Keratinocyte (primary cell): ENCODE measurements at regions not wholly inside any gene's neighbourhood (a gene's known extent, or its start where the extent isn't known, plus 50 kb on each side); places are given as distances from the start of the nearest gene placed in this dataset.

Experiments
- DNase-seq: peaks from one replicate; pipeline ENCODE4 v3.0.0-alpha.2; 2011; ENCODE audit warnings: low read depth, missing footprints, low spot score
- FAIRE-seq: peaks from 2 replicates; lab custom pipeline; 2011; peaks lifted over from hg19 to GRCh38; lab: Jason Lieb, UNC
- H2AFZ ChIP-seq: 2 replicates; pipeline ENCODE4 v1.6.0; 2012; ENCODE audit warnings: low read length, control low read depth, inconsistent platforms; ENCODE audit not compliant: control insufficient read depth
- H3K27ac ChIP-seq: 2 replicates; pipeline ENCODE4 v1.5.1; 2011; ENCODE audit warnings: low read length; ENCODE audit not compliant: control insufficient read depth, insufficient read depth
- H3K27me3 ChIP-seq: 3 replicates; pipeline ENCODE4 v1.6.0; 2011; ENCODE audit warnings: low read length; ENCODE audit not compliant: control insufficient read depth, insufficient read depth; ENCODE audit errors: extremely low read depth
- H3K36me3 ChIP-seq, 2 experiments: 2 replicates in 1 of 2; 3 replicates in 1 of 2; pipeline ENCODE4 v1.5.1; 2011; ENCODE audit warnings: low read length in 2 of 2, mild to moderate bottlenecking in 1 of 2; ENCODE audit not compliant: control insufficient read depth in 2 of 2, insufficient read depth in 2 of 2; ENCODE audit errors: extremely low read depth in 1 of 2
- H3K4me1 ChIP-seq: 3 replicates; pipeline ENCODE4 v1.5.1; 2011; ENCODE audit warnings: low read length; ENCODE audit not compliant: control insufficient read depth, insufficient read depth; ENCODE audit errors: extremely low read depth
- H3K4me2 ChIP-seq: 3 replicates; pipeline ENCODE4 v1.6.0; 2011; ENCODE audit warnings: low read depth, low read length; ENCODE audit not compliant: control insufficient read depth, insufficient read depth; ENCODE audit errors: extremely low read depth
- H3K4me3 ChIP-seq, 3 experiments: fragments of 200-600 bp in 1 of 3; sonication (generic) in 1 of 3; 2 replicates in 2 of 3; 3 replicates in 1 of 3; pipeline ENCODE4 v1.5.1; 2011 to 2016; ENCODE audit warnings: low read length in 3 of 3, mild to moderate bottlenecking in 3 of 3, control low read depth in 2 of 3, inconsistent platforms in 1 of 3, low read depth in 1 of 3, mixed read lengths in 1 of 3, mixed run types in 1 of 3, moderate library complexity in 1 of 3; ENCODE audit not compliant: control insufficient read depth in 2 of 3, insufficient read depth in 2 of 3; ENCODE audit errors: extremely low read depth in 1 of 3
- H3K79me2 ChIP-seq: 2 replicates; pipeline ENCODE4 v1.6.0; 2012; ENCODE audit warnings: low read length; ENCODE audit not compliant: control insufficient read depth, insufficient read depth
- H3K9ac ChIP-seq: 3 replicates; pipeline ENCODE4 v1.6.0; 2011; ENCODE audit warnings: low read length; ENCODE audit not compliant: control insufficient read depth, insufficient read depth; ENCODE audit errors: extremely low read depth
- H3K9me1 ChIP-seq: 3 replicates; pipeline ENCODE4 v1.6.0; 2011; ENCODE audit warnings: low read length; ENCODE audit not compliant: control insufficient read depth, insufficient read depth; ENCODE audit errors: extremely low read depth
- H3K9me3 ChIP-seq: 2 replicates; pipeline ENCODE4 v1.5.1; 2012; ENCODE audit warnings: low read depth, low read length; ENCODE audit not compliant: control insufficient read depth
- H4K20me1 ChIP-seq: 3 replicates; pipeline ENCODE4 v1.6.0; 2011; ENCODE audit warnings: low read length; ENCODE audit not compliant: control insufficient read depth, insufficient read depth; ENCODE audit errors: extremely low read depth
- CTCF ChIP-seq, 3 experiments: IDR thresholded peaks in 1 of 3; conservative IDR thresholded peaks in 1 of 3; optimal IDR thresholded peaks in 1 of 3; 2 replicates in 2 of 3; 3 replicates in 1 of 3; pipeline versions ENCODE3 to v1.5.1; 2011; ENCODE audit warnings: low read length in 3 of 3, mild to moderate bottlenecking in 3 of 3, moderate library complexity in 2 of 3, control low read depth in 1 of 3, inconsistent platforms in 1 of 3; ENCODE audit not compliant: insufficient read depth in 2 of 3; ENCODE audit errors: extremely low read depth in 1 of 3
- EZH2 ChIP-seq: IDR thresholded peaks from one replicate; pipeline ENCODE4 v1.6.1; 2012; ENCODE audit warnings: inconsistent platforms, mild to moderate bottlenecking, low read length, moderate library complexity
- dilution Hi-C: fragments of 300-500 bp; cut with MboI; formaldehyde crosslinking; loops from one replicate; pipeline ENCODE4 v1.7.0; 2020; ENCODE audit warnings: low sequenced_read_pairs; ENCODE audit not compliant: extremely low pct_ligation_motif_present

- no peak overlapping the region for H3K4me2 ChIP-seq
- no peak for TF ChIP-seq CTCF (optimal IDR thresholded peaks at IDR 0.05 in 1 of 3, IDR thresholded peaks at IDR 0.05 in 1 of 3, conservative IDR thresholded peaks at IDR 0.05 in 1 of 3; ENCODE audit: extremely low read depth in 1 of 3, insufficient read depth in 2 of 3, low read length in 3 of 3)
- no peak overlapping the region for H3K9ac ChIP-seq
- H3K27ac ChIP-seq = no peak overlapping the region
- no peaks in the 10 kb centered on the region for H3K27me3 ChIP-seq
- no peak overlapping the region for H2AFZ ChIP-seq
- no peak for FAIRE-seq
- no peaks in the 10 kb centered on the region for H3K9me1 ChIP-seq
- H3K4me3 ChIP-seq = no peak overlapping the region
- DNase-seq = no peak
- H3K36me3 ChIP-seq = no peaks in the 10 kb centered on the region
- H3K9me3 ChIP-seq = no peaks in the 10 kb centered on the region
- dilution Hi-C loops = no loop called here
- no peaks in the 10 kb centered on the region for H3K79me2 ChIP-seq
- no peaks in the 10 kb centered on the region for H4K20me1 ChIP-seq
- no peaks in the 10 kb centered on the region for H3K4me1 ChIP-seq
These were observed 213.9 kb upstream of the CADM1 start for GRCh38 chr11:115718106-115718505.

GRCh38 chr11:115716601-115717529, 212.7 kb upstream of the CADM1 start:
- Histone ChIP-seq H3K79me2 (no peaks in the 10 kb centered on the region), H3K4me3 (no peak overlapping the region), H3K9ac (no peak overlapping the region), H3K9me3 (no peaks in the 10 kb centered on the region), H3K36me3 (no peaks in the 10 kb centered on the region), H4K20me1 (no peaks in the 10 kb centered on the region), H3K4me2 (no peak overlapping the region), H3K27ac (no peak overlapping the region), H3K27me3 (no peaks in the 10 kb centered on the region), H2AFZ (no peak overlapping the region), H3K9me1 (no peaks in the 10 kb centered on the region), H3K4me1 (no peaks in the 10 kb centered on the region)
- dilution Hi-C loops = no loop called here
- TF ChIP-seq CTCF (optimal IDR thresholded peaks at IDR 0.05 in 1 of 3, IDR thresholded peaks at IDR 0.05 in 1 of 3, conservative IDR thresholded peaks at IDR 0.05 in 1 of 3; ENCODE audit: extremely low read depth in 1 of 3, insufficient read depth in 2 of 3, low read length in 3 of 3) (no peak), EZH2 (no peak)
- FAIRE-seq = no peak
- no peak for DNase-seq
